Fibroblast of peridontal ligament (primary cell): ENCODE measurements at regions not wholly inside any gene's neighbourhood (a gene's known extent, or its start where the extent isn't known, plus 50 kb on each side); places are given as distances from the start of the nearest gene placed in this dataset.
A peak's percentile ranks its signal among the peaks of the same experiment; 100 is the strongest.

Experiments
- DNase-seq: peaks from one replicate; pipeline ENCODE4 v3.0.0-alpha.2; 2010; ENCODE audit errors: extremely low read depth

GRCh38 chr19:31501427-31502195, 152.4 kb upstream of the TSHZ3 start:
- DNase-seq = no peak

- DNase-seq = no peak
These were observed 153.4 kb upstream of the TSHZ3 start for GRCh38 chr19:31502536-31503170.

- DNase-seq = no peak
These were observed 154.0 kb upstream of the TSHZ3 start for GRCh38 chr19:31503211-31503610.

- DNase-seq = no peak
These were observed 155.0 kb upstream of the TSHZ3 start for GRCh38 chr19:31504221-31504620.

- no peak for DNase-seq
These were observed 156.3 kb upstream of the TSHZ3 start for GRCh38 chr19:31505596-31505910.

- DNase-seq = no peak
These were observed 156.9 kb upstream of the TSHZ3 start for GRCh38 chr19:31506102-31506501.

- DNase-seq = no peak
These were observed 161.4 kb upstream of the TSHZ3 start for GRCh38 chr19:31510635-31511034.

- DNase-seq = no peak
These were observed 161.9 kb upstream of the TSHZ3 start for GRCh38 chr19:31511098-31511497.

GRCh38 chr19:31511696-31512095, 162.5 kb upstream of the TSHZ3 start:
- no peak for DNase-seq

GRCh38 chr19:31512181-31512970, 163.1 kb upstream of the TSHZ3 start:
- no peak for DNase-seq

- DNase-seq = no peak
These were observed 164.6 kb upstream of the TSHZ3 start for GRCh38 chr19:31513841-31514240.

- DNase-seq = peak; percentile 14
These were observed 166.7 kb upstream of the TSHZ3 start for GRCh38 chr19:31515931-31516330.

GRCh38 chr19:31516756-31517155, 167.5 kb upstream of the TSHZ3 start:
- DNase-seq = no peak

GRCh38 chr19:31517224-31518180, 168.3 kb upstream of the TSHZ3 start:
- no peak for DNase-seq

GRCh38 chr19:31518216-31519020, 169.2 kb upstream of the TSHZ3 start:
- DNase-seq = no peak

- no peak for DNase-seq
These were observed 170.0 kb upstream of the TSHZ3 start for GRCh38 chr19:31519256-31519655.

GRCh38 chr19:31519908-31520307, 170.7 kb upstream of the TSHZ3 start:
- no peak for DNase-seq

GRCh38 chr19:31520633-31521032, 171.4 kb upstream of the TSHZ3 start:
- no peak for DNase-seq

- DNase-seq = no peak
These were observed 176.4 kb upstream of the TSHZ3 start for GRCh38 chr19:31525610-31526147.

GRCh38 chr19:31527443-31527842, 178.2 kb upstream of the TSHZ3 start:
- DNase-seq = no peak

- DNase-seq = no peak
These were observed 179.0 kb upstream of the TSHZ3 start for GRCh38 chr19:31528261-31528660.
